Calu3 (cell line): ENCODE measurements at regions not wholly inside any gene's neighbourhood (a gene's known extent, or its start where the extent isn't known, plus 50 kb on each side); places are given as distances from the start of the nearest gene placed in this dataset.

Experiments
- BruUV-seq: library from RNA; stranded (reverse); fragments of 400-500 nt; replicated peaks from 2 replicates; lab custom pipeline; 2021; lab: Mats Ljungman, UMichigan
- CTCF ChIA-PET: fragments of 300-600 bp; sonication (Branson Sonifier 250); formaldehyde crosslinking; loops from one replicate; lab custom pipeline; 2022; ENCODE audit warnings: antibody characterized with exemption; lab: Charles Lee
- DNase-seq: peaks from one replicate; pipeline ENCODE4 v3.0.0; 2022
- H3K27ac Mint-ChIP-seq: one replicate; pipeline ENCODE4 v1.8.0; 2022; ENCODE audit warnings: mixed read lengths; ENCODE audit not compliant: unreplicated experiment
- H3K27me3 Mint-ChIP-seq: one replicate; pipeline ENCODE4 v1.8.0; 2022; ENCODE audit warnings: mixed read lengths; ENCODE audit not compliant: unreplicated experiment
- H3K36me3 Mint-ChIP-seq: one replicate; pipeline ENCODE4 v1.8.0; 2022; ENCODE audit warnings: mild to moderate bottlenecking, moderate library complexity, mixed read lengths; ENCODE audit not compliant: insufficient read depth, unreplicated experiment
- H3K4me1 Mint-ChIP-seq: one replicate; pipeline ENCODE4 v1.8.0; 2022; ENCODE audit warnings: mild to moderate bottlenecking, low read depth, mixed read lengths; ENCODE audit not compliant: unreplicated experiment
- H3K4me3 Mint-ChIP-seq: one replicate; pipeline ENCODE4 v1.8.0; 2022; ENCODE audit warnings: mild to moderate bottlenecking, low read depth, moderate library complexity, mixed read lengths; ENCODE audit not compliant: unreplicated experiment
- H3K9me3 Mint-ChIP-seq: one replicate; pipeline ENCODE4 v1.8.0; 2022; ENCODE audit warnings: low read depth, mixed read lengths; ENCODE audit not compliant: unreplicated experiment
- CTCF ChIP-seq: fragments of 200-600 bp; IDR thresholded peaks from one replicate; pipeline ENCODE4 v1.8.0; 2022; ENCODE audit warnings: antibody characterized with exemption; ENCODE audit not compliant: unreplicated experiment
- intact Hi-C: fragments of 100-400 bp; cut with micrococcal nuclease; formaldehyde crosslinking; loops from one replicate; pipeline ENCODE4 v1.10.0; 2022; ENCODE audit not compliant: unreplicated experiment

GRCh38 chr10:36886303-36886891 lies 239.0 kb upstream of the ANKRD30A start:
- Mint-ChIP-seq H3K4me3 (no peak overlapping the region), H3K27me3 (no peaks in the 10 kb centered on the region), H3K9me3 (no peaks in the 10 kb centered on the region), H3K27ac (no peak overlapping the region), H3K4me1 (no peaks in the 10 kb centered on the region), H3K36me3 (peaks cover 5% of the 10 kb centered on the region)
- no peak for DNase-seq
- BruUV-seq: no TSS peak
- intact Hi-C loops: loop anchor here (5.0 kb wide), 1 partner anchor 611 kb away; no protein-coding TSS in a partner anchor
- CTCF ChIA-PET: no interaction called here
- no peak for TF ChIP-seq CTCF

DNA sequence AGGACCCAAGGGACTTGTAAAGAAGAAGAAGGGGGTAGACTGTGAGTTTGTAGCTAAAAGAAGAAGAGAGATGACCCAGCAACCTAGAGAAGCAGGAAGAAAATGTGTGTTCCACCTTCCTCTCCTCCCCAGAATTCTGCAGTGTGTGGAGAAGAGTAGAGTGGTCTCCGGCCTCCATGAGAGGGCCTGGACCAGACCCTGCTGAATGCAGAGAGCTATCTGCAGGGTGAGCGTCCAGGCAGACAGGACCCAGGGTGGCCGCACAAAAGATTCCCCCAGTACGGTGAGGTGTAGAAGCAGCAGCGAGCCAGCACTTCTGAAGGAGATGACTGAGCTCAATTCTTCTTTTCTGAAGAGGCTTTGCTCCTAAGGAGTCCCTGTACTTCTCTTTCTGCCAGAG lies 239.7 kb upstream of the ANKRD30A start:
- peaks cover 5% of the 10 kb centered on the region for H3K36me3 Mint-ChIP-seq
- H3K4me1 Mint-ChIP-seq: no peaks in the 10 kb centered on the region
- CTCF ChIA-PET: no interaction called here
- TF ChIP-seq CTCF: no peak
- no peak overlapping the region for H3K27ac Mint-ChIP-seq
- DNase-seq: no peak
- no peaks in the 10 kb centered on the region for H3K9me3 Mint-ChIP-seq
- intact Hi-C loops: loop anchor here (5.0 kb wide), 1 partner anchor 612 kb away; no protein-coding TSS in a partner anchor
- no TSS peak for BruUV-seq
- H3K4me3 Mint-ChIP-seq: no peak overlapping the region
- H3K27me3 Mint-ChIP-seq: no peaks in the 10 kb centered on the region

DNA sequence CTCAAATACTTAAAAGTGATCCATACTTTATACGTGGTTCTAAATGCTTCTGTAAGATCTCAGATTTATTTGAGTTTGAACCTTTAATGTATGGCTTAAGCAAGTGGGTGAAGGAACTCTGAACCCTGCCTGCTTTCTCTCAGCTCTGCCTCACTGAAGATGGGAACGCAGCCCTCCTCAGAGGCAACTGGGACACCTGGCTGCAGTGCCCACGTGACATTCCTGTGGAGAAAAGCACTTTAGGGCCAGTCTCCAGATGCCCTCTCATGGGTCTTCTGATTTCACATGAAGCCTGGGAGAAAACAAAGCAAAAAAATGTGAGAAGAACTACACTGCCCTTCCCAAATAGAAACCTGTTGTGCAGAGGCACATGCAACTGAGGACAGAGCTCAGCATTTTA lies 242.6 kb upstream of the ANKRD30A start:
- H3K36me3 Mint-ChIP-seq: no peaks in the 10 kb centered on the region
- H3K4me1 Mint-ChIP-seq: no peaks in the 10 kb centered on the region
- H3K4me3 Mint-ChIP-seq: no peak overlapping the region
- intact Hi-C loops: no loop called here
- TF ChIP-seq CTCF: no peak
- DNase-seq: no peak
- CTCF ChIA-PET: no interaction called here
- no TSS peak for BruUV-seq
- H3K27ac Mint-ChIP-seq: no peak overlapping the region
- H3K9me3 Mint-ChIP-seq: no peaks in the 10 kb centered on the region
- H3K27me3 Mint-ChIP-seq: no peaks in the 10 kb centered on the region

- no peaks in the 10 kb centered on the region for H3K27me3 Mint-ChIP-seq
- no peaks in the 10 kb centered on the region for H3K9me3 Mint-ChIP-seq
- H3K36me3 Mint-ChIP-seq: no peaks in the 10 kb centered on the region
- BruUV-seq: no TSS peak
- H3K27ac Mint-ChIP-seq: no peak overlapping the region
- H3K4me1 Mint-ChIP-seq: no peaks in the 10 kb centered on the region
- no peak for DNase-seq
- intact Hi-C loops: loop anchor here (1.0 kb wide), 1 partner anchor 1246 kb away; no protein-coding TSS in a partner anchor
- CTCF ChIA-PET: interaction anchor here (0.6 to 1.9 kb wide), 4 partner anchors 656 to 1685 kb away, joined by 3 to 10 read pairs (median 3); no protein-coding TSS in a partner anchor
- H3K4me3 Mint-ChIP-seq: no peak overlapping the region
- TF ChIP-seq CTCF: peak; percentile 45
Measured at GRCh38 chr10:36880898-36881297, 244.5 kb upstream of the ANKRD30A start.
